GM11168 (cell line): ENCODE measurements at regions not wholly inside any gene's neighbourhood (a gene's known extent, or its start where the extent isn't known, plus 50 kb on each side); places are given as distances from the start of the nearest gene placed in this dataset.

ENCODE experiments used
- in situ Hi-C: fragments of 300-500 bp; cut with MboI; formaldehyde crosslinking; loops from one replicate; pipeline ENCODE4 v1.12.0; 2022; ENCODE audit warnings: low sequenced_read_pairs; ENCODE audit not compliant: unreplicated experiment

DNA sequence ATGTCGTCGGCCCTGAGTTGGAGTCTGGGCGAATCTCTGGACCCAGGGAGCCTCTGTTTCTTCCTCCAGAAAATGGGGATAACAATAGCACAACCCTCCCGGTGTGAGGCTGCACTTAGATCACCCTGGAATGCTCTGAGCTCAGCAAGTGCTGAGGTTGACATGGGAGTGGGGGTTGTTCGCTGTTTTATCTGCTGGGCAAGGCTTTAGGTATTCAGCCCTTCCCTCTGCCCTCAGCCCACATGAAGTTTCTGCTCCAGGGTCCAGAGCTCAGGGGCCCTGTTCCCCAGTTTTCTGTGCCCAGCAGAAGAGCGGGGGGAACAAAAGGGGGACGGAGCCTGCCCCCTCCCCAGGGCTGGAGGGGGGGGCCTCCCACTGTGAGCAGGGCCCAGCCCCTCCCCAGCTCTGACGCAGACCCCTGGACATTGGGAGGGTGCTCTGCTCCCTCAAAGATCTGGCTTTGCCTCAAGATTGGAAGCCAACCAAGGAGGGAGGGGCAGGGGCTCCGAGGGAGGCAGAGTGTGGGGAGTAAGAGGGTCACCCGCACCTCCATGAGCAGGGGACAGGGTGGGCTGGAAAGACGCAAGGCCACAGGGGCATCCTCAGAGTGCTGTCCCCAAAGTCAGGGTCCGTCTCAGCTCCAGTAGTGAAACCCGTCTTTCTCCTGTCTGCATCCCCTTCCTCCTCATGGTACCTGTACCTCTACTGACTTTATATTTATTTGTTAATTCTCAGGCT is 215.6 kb downstream of the C9orf50 start:
- in situ Hi-C loops, result no loop called here

DNA sequence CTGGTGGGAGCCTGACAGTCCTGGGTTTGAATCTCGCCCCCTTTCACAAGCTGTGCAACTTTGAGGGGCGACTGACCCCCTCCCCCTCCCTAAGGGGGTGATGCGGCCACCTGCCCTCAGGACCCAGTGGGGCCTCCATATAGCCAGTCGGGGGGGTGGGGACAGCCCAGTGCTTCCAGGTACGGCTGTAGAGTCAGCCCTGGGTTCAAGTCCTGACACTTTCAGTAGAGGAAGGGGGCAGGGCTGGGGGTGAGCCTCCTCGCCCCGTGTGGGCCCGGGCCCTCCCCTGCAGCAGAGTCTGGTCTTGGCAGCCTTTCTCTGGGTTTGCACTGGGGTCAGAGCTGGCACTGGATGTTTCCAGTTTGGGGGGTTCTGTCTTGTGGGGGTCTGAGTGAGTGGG is 216.3 kb downstream of the C9orf50 start:
- in situ Hi-C loops, result no loop called here

DNA sequence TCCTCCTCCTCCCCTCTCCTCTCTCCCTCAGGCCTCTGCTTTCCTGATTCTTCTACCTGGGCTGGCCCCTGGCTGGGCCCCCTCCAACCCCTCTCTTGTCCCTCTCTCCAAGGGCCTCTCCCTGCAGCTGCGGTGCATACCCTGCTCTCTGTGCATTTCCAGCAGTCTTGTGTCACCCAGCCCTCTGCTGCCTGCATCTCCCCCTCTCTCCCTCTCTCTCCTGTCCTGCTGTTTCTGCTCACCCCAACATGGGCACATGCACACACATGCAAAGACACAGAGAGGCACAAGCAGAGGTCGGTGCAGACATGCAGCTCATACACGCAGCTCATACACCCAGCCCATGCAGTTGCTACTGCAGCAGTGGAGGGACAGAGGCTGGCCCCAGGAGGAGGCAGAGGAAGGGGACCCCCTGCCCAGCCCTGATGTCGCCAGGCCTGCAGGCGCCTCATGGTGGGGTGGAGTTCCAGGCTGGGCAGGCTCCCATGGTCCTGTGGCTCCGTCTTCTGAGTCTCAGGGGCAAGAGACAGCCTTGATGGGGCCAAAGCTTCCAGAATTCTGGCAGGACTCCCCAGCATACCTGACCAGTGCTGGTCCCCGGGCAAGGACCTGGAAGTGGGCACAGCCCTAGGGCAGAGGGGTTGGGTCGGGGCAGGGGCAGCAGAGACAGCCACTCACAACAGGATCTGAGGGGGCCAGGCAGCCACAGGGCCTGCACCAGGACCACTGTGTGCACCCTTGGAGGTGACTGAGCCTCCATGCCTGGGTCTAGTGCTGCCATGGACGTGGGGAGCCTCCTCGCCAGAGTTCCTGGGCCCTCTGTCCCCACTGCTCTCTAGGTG is 216.9 kb downstream of the C9orf50 start:
- in situ Hi-C loops, result no loop called here

DNA sequence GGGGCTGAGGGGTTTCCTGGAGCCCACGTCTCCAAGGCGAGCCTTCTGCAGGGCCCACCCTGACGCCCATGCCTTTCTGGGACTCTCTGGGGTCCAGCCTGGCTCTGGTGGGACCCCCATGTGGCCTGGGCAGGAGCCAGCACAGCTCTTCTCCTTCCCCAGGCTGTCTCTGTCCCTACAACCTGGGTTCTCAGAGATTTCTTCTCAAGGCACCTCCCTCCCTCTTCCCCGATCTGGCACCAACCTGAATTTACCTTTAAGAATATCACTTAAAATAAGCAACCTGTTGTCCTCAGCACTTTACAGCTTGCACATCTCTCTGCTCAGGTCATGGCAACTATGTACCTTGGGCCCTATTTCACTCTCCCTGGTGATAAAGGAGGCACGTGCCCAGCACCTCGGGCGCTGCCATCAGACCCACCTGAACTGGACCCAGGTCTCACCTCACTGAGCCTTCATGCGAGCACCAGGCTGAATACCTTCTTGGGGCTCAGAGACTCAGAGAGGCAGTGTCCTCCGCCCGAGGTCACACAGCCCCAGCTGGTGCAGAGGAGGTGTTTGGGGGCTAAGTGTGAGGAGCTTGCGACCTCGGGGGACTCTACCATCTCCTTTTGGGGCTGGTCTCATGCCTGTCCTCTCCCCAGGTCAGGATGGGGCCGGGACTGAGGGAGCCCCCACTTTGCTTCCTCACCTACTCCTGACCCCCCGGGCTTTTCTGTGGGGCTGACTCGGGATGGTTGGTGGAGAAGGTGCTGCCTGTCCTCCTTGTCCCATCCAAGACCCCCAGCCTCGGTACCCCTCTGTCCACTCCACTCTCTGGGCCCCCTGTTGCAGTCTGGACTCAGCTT is 217.7 kb downstream of the C9orf50 start:
- in situ Hi-C loops, result no loop called here

DNA sequence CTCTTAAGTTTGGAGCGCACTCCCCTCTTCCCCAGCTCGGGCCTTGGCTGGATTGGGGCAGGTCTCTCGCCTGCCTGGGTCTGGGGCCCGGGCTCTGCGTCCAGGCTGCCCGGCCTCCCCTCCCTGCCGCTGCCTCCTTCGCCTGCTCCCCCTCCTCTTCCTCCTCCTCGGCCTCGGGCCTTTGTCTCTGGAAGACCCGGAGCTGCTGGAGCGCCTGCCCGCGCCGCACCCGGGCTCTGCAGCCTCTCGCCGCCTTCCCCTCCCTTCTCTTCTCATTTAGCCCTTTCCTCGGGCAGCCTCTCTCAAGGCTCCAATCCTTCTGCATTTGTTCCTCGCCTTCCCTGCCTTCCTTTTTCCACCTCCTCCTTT is 218.5 kb downstream of the C9orf50 start:
- in situ Hi-C loops, result no loop called here

DNA sequence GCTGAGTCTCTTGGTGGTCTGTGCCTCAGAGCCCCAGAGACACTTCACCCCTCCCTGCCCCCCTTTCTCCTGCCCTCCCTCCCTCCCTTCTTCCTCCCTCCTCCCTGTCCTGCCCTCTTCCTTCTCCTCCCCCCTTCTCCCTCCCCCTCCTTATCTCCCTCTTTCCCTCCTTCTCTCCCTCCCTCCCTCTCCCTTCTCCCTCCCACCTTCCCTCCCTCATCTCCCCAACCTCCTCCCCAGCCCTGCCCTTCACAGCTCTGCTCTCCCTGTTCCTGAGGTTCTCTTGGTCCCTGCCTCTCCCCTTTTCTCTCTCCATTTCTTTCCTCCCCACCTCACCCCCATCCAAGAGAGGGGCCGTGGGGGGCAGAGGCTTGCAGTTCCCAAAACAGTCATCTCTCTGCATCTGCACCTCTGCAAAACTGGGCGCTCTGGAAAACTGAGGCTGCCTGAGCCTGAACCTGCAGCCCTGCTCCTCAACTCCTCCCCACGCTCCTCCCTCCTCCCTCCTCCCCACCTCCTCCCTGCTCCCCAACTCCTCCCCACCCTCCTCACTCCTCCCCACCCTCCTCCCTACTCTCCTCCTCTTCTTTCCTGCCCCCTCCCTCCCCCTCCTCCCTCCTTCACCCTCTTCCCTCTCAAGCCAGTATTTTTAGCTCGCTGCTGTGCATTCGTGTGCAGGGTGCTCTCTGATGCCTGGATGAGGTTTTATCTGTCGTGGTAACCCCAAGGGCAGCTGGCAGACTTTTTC is 219.1 kb downstream of the C9orf50 start:
- in situ Hi-C loops, result no loop called here

DNA sequence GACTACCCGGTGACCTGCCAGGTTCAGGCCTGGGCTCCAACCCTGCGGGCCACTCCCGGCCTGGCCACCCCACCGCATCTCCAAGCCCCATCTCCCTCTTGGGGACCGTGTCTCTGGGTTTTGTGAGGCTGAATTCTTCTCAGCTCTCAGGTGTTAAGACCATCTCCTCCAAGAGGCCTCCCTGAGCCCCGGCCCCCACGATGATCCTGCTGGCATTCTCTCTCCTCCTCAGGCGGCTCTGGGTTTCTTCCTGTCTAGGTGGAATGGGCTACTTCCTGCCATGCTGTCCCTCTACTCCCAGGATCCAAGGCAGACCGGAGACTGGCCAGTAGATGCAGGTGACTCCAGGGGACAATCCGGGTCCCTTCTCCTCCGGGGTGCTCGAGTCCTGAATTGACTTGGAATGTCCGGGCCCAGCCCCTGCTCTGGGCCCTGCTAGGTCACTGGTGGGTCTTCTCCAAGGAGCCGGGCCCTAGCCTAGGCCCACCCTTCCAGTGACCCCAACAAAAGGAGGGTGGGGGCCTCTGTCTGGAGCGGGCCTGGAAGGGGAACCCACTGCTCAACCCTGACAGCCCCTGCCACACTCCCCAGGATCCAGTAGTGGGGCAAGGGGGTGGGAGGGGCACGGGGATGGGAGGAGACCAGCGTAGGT is 219.8 kb downstream of the C9orf50 start:
- in situ Hi-C loops, result no loop called here

DNA sequence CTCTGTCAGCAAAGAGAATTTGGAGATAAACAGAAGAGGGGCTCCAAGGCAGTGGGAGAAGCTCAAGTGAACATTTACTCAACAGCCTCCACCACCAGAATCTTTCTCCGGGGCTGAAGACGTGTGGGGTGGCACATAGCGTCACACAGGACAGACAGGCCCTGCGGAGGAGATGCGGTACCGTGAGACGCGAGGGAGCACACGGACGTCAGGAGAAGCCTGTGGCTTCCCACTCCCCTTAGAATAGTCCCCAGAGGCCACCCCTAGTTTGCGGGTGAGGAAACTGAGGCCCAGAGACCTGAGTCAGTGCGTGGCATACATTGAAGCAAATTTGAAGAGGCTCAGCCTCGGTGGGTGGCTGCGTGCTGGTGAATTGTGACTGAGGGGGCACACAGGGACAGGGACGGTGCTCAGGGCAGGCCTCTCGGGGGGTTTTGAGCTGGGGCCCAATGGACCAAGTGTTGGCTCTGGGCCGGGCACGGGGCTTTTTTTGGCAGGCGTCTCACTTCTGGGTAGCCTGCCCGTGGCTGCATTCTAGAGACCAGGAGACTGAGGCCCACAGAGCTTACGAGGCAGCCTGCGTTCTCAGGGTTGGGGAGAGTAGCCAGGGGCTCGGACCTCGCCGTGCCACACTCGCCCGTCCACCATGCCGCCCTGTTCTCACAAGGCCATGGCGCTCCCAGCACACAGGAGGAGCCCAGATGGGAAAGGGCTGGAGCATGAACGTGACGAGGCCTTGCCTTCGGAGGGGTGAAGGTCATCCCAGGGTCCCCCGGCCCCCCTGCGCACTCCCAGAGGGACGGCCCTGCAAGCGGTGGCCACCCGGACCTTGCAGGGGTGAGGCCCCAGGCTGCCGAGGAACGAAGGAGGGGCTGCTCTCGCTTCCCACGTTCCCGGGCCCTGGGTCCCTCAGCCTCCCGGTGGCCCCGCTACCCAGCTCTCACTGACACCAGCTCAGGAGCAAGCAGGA is 220.6 kb downstream of the C9orf50 start:
- in situ Hi-C loops, result no loop called here

DNA sequence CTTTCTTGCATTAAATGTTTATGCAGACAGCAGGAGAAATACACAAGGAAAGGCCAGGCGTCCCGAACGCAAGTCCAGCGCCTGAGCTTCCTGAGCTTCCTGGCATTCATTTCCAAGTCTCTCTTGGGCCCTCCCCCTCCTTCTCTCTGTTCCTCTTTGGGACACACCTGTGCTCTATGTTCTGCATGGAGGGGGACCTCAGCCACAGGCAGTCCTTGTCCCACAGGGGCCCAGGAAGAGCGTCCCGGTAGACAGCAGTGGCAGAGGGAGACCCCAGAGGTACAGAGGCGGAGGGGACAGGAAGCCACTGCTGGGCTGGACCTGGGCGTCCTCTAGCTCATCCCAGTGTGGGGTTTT is 221.3 kb downstream of the C9orf50 start:
- in situ Hi-C loops, result no loop called here

DNA sequence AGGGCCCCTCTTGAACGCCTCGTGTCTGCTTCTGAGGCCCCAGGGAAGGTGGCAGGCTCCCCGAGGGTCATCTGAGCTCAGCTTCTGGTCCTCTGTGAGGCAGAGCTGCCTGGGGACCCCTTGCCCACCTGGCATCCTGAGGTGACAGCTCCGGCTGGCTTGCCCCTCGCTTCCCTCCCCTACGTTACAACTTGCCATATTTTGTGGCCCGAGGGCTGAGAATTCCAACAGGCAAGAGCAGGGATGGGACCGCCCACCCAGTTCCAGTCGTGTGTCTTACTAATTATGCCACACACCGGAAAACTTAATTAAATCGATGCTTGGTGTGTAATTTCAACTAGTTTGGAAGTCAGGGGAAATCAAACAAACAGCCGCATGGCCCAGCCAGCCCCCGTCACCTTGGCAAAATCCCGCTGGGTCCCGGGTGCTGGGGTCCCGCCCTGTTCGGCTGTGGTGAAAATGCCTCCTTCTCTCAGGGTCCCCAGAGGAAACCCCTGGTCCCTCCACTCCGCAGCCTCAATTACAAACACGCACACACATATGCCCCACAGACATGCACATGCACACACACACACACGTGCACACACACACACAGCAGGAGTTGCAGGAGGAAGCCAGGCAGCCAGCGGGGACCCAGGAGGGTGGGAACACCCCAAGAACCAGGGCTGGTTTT is 221.0 kb upstream of the IER5L start:
- in situ Hi-C loops, result no loop called here

DNA sequence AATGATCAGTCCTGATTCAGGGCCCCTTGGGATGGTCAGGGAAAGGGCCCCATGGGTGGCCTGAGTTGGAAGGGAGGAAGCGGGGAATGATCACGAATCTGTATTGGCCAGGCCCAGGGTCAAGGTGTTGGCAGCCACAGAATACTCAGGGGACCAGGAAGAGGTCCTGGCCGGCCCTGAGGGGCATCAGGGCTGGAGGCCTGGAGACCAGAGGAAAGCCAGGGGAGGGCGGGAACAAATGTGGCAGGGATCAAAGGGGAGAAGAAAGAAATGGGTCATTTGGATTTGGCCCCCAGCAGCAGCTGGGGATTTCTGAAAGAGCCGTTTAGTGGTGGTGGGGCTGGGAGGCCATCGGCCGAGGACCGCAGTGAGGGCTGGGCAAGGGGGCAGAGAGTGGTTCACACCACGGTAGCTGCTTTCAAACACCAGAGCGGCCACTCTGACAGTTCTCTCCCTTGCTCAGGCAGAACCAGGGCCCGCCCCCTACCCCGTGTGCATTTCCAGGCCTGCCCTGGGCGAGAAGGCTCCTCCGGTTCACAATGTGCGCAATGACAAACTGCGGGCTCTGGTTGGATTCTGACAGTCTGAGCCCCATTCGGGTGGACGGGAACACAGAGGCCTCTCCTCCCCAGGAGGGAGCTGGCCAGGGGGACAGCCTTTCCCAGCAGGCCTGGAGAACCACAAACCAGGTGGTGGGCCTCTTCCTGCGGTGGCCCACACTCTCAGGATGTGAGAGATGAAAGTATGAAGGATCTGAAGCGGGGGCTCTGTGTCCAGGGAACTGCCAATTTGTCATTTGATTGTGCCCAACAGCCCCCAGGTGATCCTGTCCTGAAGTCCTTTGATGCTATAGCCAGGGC is 220.3 kb upstream of the IER5L start:
- in situ Hi-C loops, result no loop called here

DNA sequence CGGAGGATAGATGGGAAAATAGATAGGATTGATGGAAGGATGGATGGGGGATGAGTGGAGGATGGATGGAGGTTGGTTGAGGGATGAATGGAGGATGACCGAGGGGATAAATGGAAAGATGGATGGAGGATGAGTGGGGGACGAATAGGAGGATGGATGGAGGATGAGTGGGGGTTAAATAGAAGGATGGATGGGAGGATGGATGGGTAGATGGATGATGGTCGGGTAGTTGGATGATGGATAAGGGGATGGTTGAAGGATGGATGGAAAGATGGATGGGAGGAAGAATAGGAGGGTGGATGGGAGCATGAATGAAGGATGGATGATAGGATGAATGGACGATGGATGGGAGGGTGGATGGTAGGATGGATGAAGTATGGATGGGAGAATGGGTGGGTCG is 219.3 kb upstream of the IER5L start:
- in situ Hi-C loops, result no loop called here

DNA sequence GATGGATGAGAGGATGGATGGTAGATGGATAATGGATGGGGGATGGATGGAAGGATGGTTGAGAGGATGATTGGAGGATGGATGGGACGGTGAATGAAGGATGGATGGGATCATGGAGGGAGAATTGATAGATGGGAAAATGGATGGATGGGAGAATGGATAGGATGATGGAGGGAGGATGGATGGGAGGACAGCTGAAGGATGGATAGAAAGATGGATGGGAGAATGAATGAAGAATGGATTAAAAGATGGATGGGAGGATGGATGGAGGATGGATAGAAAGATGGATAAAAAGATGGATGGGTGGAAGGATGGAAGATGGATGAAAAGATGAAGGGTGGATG is 218.3 kb upstream of the IER5L start:
- in situ Hi-C loops, result no loop called here

DNA sequence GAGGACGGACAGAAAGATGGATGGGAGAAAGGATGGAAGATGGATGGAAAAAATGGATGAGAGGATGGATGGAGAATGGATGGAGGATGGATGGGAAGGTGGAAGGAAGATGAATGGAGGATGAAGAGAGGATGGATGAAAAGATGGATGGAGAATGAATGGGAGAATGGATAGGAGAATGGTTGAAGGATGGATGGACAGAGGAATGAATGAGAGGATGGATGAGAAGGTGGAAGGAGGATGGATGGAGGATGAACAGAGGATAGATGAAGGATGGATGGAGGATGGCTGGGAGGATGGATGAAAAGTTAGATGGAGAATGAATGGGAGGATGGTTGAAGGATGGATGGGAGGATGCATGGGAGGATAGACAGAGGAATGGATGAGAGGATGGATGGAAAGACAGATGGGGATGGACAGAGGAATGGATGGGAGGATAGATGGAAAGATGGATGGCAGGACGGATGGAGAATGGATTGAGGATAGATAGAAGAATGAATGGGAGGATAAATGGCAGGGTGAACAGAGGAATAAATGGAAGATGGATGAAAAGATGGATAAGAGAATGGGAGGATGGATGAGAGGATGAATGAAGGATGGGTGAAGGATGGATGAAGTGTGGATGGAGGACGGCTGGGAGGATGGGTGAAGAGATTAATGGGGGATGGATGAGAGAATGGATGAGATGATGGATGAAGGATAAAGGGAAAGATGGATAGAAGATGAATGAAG is 217.7 kb upstream of the IER5L start:
- in situ Hi-C loops, result no loop called here

DNA sequence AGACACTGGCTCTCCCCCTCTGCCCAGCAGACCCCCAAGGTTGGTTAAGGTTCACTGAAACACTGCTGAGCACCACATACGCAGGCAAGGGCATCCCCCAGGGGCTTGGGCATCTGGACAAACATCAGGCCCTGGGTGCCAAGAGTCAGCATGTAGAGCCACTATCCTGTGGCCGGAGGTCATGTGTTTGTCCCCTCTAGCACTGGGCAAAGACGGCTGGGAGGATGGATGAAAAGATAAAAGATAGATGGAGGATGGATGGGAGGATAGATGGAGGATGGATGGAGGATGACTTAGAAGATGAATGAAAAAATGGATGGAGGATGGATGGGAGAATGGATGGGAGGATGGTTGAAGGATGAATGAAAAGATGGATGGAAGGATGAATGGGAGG is 216.8 kb upstream of the IER5L start:
- in situ Hi-C loops, result no loop called here

DNA sequence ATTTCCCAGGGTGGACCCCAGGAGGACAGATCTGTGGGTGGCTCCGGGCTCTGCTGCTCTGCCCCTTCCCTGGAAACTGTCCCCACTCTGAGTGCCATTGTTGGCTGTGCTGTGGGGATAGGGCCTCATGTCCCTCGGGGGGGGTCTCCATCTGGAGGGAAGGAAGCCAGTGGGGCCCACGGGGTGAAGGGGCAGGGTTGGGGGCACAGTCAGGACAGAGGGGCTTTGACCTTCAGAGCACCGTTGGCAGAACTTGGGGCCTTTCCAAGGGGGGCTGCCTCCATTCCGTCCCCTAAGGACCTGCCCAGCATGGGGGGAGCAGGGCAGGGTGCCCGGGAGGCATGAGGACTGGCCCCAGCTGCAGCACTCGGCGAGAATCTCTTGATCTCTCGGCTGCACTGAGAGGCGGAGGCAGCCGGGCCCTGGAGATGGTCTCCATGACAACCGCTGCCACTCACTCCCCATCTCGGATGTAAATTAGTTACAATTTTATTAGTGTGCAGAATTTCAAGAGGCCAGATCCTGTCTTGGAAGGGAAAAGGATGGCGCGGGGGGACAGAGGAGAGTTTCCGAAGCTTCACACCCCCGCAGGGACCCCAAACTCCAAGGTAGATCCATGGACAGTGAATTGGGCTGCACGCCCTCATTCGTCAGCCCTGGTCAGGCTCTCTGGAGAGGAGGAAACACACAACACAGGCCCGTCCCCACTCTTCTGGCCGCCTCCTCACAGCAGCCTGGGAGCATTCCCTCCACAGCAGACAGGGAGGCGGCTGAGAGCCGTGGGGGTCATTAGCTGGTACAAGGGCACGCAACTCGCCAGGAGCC is 216.2 kb upstream of the IER5L start:
- in situ Hi-C loops, result no loop called here
